GM03348 (cell line): ENCODE measurements at regions not wholly inside any gene's neighbourhood (a gene's known extent, or its start where the extent isn't known, plus 50 kb on each side); places are given as distances from the start of the nearest gene placed in this dataset.

Experiments used
- DNase-seq: peaks from one replicate; pipeline ENCODE4 v3.0.0; 2012; ENCODE audit warnings: low spot score

DNA sequence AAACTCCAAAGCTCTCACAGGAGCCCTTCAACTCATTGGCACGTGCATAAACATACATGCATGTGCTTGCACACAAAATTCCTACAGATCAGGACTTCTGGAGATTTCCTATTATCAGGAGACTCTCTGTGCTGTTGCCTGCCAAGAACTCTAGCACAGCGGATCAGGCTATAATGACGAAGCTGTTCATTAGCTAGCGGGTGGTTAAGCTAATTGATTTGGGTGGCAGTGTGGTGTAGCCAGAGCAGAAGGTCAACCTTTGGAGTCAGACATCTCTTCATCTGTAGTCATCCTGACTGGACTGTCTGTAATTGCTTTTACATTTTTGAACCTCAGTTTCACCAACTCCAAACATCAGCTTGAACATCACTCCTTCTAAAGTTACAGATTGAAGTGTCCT, 69.0 kb downstream of the KIF2B start:
- no peak for DNase-seq

DNA sequence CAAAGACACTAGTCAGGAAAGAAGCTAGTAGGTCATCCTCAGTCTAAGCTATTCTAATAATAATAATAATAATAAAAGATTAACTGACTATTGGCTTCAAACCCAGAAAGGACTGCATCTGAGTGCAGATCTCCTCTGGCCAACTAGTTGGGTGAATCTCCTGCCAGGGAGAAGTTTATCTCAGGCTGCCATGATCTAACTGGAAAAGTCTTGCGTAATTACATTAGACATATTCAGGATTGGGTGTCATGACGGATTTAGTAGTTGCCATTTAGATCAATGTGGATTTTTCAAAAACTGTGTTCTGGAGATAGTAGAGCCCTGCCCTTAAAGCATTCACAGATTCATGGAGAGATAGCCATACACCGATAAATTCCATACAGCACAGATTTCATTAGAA, 69.5 kb downstream of the KIF2B start:
- no peak for DNase-seq

DNA sequence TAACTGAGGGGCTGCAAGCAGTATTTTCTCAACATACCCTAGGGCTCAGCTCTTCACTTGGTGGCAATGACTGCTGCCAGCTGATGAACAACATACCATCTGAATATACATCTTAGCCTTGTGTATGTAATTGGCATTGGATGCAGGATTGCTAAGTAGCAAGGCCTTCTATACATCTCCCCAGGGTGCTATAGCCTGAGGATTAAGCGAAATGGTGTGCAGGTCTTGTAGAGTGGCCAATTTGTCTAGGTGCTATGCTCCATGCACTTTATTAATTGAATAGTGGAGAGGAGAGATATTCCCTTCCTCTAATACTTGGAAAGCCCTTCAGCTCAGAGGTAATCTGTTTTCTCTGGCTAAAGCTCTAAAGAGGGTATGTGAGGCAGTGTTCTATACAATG, 71.9 kb downstream of the KIF2B start:
- no peak for DNase-seq

DNA sequence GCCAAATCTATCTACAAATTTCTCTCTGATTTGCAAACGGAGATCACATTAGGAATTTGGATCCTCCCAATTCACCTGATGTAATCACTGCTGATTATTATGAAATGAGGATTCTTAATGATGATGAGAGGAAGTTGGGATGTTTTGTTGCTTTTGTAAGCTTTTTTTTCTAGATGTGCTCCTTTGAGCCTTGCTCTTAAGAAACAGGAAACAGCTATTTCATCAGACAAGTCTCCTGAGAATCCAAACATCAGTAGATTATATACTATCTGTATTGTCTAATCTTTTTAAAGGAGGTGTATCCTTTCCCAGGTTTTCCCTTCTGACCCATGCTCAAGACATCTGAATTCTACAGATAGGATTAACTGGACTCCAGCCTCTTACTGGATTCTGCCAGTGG, 73.3 kb downstream of the KIF2B start:
- DNase-seq, result no peak

DNA sequence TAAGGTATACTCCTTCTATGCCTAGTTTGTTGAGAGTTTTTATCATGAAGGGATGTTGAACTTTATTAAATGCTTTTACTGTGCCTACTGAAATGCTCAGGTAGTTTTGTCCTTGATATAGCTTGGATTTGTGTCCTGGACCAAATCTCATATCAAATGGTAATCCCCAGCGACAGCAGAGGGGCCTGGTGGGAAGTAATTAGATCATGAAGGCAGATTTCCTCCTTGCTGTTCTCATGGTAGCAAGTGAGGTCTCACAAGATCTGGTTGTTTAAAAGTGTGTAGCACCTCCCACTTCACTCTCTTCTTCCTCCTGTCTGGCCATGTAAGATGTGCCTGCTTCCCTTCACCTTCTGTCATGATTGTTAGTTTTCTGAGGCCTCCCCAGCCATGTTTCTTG, 78.2 kb downstream of the KIF2B start:
- no peak for DNase-seq

DNA sequence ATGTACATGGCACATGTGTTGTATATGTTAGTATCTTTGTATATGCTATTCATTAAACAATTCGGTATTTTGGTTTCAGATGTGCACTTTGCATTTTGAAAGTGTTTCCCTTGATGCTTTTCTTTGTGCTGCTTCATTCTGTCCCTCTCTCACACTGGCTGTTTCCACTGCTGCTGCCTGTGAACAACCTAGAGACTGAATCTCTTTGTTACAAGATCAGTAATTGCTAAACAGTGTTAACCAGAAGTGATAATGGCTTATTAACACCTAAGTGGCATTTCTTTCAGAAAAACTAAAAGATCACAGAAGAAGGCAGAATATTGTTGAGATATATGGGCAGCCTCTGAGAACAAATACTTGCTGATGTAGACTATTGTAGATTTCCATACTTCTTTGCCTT, 84.7 kb downstream of the KIF2B start:
- no peak for DNase-seq

DNA sequence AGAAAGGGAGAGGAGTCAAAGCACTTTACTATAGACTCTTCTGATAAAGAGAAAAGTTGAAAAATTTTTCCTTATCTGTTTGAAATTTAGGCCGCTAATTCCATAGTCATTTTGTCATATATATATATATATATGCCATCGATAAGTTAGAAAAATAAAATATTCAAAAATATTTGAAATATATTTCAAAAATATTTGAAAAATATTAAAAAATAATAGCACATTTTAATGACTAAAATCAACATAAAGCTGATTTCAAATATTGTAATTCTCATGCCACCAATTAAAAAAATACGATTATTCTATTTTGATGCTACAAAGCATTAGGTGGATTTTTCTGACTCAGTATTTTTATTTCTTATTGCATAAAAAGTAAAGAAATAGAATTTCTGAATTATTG, 87.1 kb downstream of the KIF2B start:
- DNase-seq, result no peak

DNA sequence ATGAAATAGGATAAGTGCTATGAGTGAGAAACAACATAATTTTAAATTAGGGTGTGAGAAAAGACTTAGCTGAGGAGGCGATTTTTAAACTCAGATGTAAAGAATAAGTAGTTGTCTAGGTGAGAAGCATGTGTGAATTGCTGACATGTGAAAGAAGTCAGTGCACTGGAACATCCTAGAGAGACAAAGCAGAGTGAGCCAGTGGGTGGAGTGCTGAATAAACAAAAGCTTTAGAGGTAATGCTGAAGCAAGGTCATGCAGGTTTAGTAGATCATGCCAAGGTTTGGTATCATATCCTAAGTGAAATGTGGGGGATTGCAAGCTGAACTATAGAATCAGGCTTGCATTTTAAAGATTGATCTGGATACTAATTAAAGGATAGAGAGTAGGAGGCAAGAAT, 89.4 kb downstream of the KIF2B start:
- DNase-seq, result no peak

DNA sequence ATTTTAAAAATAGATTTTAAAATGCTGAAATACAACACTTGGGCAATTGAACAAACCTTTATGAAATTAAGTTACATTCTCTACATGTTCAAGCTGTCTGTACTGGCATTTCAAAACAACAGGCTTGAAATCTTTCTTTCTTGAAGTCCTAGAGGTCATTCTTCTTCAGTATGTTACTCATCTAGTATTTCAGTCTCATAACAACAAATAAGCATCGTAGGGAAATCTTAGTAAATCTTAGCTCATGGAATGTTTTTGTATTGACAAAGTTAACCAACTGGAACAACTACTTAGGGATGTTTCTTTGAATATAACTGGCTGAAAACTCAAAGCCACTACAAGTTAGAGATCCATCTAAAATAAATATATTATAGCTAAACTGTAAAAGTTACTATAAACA, 96.6 kb downstream of the KIF2B start:
- DNase-seq, result no peak

DNA sequence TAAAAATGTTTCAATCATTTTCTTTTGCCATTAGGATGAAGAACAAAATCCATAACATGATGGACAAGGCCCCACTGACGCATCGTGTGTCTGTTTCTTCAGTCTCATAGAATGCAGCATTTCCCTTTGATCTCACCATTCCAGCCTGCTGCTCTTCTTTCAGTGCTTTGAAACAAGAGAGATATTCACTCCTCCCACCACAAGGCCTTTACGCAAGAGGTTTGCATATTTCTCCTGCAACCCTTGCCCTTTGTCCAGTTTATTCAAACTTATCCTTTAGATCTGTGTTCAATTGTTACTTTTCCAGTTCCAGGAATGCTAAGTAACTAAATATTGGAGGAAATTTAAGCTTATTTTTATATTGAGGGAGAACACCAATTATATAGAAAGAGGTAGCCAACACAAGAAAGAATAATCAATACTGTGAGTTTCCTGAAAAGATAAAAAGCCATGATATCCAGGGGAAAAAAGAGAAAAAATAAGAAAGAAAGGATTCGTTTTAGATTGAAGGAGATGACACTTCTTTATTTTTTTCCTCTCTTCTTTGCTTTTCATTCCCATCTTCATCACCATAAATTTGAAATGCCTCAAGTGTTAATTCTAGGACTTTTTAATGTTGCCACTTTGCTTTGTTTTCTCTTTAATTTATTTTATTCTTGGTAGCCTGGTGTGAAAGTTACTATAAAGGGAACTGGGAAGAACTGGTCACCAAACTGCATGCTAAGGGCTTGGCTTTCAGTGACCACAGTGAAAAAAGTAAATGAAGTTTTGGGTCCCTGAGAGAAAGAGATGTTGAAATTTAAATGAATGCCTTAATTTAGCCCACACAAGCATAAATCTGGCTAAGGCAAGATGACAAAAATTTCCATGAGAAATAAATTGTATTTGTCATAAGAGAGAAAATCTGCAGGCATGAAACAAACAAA, 102.1 kb downstream of the KIF2B start:
- DNase-seq, result no peak

DNA sequence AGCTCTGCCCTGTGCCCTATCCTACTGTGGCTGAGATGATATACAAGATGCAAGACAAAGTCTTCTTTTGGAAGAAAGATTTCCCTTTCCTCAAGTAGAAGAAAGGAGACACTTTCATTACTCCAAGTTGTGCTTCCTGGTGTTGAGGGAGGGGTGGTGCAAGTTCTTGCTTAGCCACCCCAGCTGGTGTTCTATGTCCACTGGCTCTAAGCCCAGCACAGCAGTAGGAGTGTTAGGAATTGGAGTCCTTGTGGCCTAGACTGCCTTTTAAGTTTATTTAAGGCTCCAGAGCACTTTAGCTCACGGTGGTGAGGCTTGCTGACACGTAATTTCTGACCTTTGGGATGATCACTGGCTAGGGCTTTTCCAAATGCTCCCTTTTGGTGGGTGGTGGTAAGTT, 109.7 kb downstream of the KIF2B start:
- DNase-seq, result no peak

DNA sequence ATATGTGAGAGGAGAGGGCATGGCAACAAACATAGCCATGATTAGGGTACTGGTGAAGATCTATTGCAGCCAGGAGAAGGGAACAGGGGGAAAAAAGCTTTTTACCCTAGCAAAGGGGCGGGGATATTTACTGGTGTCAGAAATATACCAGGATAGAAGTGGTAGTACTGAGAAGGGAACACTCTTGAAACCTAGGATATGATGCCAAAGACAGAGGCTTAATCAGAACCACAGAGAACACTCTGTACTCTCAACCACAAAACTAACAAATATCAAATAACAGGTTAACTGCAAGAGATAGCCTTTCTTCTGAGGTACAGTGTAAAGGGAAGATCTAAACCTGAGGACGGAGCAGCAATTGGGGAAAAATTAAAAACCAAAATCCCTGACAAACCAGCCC, 112.2 kb downstream of the KIF2B start:
- no peak for DNase-seq

DNA sequence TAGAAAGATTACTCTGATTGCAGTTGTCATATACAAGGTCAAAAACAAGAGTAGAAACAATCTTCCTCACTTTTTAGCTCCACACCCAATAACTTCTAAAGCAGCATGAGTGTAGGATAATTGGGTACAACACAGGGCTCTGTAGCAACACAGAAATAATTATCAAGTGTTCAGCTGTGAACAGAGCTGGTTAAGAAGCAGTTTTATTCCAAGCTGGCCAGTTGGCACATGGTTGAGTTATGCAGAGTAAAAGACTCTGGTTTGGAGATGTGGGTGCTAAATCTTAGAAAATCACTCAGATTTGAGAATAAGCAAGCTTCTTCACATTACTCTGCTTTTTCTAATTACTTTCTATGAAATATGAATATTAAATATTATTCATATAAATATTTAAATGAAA, 118.5 kb downstream of the KIF2B start:
- no peak for DNase-seq

DNA sequence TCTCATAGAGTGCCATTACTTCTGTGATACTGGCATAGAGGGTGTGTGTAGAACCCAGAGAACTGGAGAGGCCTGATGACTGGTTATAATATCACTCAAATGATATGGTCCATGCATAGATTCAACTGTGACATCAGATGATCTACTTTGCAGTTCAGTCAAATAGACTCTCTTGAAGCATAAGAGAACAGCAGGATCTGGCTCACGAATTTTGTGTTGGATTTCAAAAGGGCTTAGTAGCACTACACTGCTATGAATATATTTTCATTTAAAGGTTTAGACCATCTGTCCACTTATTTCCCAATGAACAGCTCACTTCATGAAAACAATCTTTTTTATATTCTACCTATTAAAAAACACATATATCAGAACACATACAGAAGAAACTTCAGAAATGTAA, 119.7 kb downstream of the KIF2B start:
- DNase-seq, result no peak

DNA sequence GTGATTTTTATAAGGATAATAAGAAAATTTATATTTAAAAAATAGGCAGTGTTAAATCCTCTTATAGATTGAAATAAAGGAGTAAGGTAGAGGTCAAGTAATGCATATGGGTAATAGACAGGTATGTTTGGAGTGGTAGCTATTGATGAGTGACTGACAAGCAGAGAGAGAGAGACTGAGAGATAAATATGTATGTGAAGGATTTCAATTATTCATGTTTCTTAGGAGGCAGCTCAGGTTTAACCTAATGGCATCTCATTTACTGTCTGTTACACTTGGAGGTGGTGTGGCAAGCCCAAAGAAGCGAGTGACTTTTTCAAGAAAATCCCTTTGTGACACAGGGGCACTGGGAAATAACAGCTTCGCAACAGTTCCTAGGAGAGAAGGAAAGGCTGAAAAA, 120.2 kb downstream of the KIF2B start:
- DNase-seq, result no peak

DNA sequence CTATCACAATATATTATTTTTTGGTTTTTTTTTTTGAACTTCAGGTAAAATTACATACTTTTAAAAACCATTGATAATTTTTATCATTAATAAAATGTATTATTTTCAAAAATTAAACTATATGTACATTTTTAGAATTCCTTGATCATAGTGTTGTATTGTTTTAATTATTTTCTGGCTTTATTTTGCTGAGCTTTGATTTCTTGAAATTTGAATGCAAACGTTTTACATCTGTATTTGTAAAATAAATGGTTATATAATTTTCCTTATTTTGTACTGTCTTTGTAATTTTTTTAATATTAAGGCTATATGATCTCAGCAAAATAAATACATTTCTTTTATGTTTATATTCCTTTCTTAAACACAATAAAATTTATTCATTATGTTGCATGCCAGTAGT, 125.6 kb downstream of the KIF2B start:
- DNase-seq, result no peak

DNA sequence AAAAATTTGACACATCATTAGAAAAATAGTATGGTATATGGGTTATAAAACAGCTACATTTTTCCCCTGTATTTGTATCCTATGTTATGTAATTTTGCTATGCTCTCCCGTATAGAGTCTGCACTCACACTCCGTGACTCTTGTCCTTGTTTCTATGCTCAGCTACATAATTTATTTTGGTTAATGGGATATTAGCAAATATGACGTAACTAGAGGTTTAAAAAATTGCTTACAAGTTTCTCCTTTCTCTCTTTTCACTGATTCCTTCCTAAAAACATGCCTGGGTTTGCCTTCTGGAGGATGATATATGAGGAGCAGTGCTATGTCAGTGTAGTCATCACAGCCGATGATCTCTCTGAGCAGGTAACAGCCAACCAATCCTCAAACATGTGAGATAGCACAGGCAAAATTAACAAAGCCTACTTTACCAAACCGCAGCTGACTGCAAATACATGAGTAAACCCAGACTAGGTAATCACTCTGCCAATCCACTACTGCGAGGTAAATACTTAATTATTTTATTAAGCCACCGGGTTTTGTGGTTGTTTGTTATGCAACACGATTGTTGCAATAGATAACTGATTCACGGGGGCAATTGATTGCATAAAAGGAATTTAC, 126.9 kb downstream of the KIF2B start:
- DNase-seq, result no peak

DNA sequence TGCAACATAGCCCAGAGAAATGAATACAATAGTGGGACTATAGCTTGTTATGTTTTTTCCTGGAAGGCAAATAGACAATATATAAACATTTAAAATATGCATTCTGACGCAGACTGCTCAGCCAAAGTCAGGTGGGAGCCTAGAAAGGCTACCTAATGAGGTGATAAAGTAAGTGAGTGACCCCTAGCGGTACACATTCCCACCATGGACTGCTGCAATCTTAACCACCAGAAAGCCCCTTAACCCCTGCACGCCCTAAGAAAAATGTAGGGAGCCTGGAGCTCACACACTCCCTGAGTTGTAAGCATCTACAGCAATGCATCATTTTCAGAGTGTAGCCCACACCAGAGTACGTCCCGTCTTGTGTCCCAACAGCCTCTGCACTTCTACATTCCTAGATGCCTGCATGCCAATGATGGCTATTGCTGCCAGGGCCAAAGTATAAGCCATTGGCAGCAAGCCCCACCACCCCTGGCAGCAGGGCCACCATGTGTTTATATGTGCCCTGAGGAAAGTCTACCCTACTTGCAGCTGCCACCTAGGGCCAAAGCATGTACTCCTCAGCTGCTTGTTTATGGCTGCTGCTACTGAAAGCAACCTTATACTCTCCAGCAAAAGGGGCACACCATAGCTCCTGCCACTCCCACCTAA, 127.6 kb downstream of the KIF2B start:
- DNase-seq, result no peak

DNA sequence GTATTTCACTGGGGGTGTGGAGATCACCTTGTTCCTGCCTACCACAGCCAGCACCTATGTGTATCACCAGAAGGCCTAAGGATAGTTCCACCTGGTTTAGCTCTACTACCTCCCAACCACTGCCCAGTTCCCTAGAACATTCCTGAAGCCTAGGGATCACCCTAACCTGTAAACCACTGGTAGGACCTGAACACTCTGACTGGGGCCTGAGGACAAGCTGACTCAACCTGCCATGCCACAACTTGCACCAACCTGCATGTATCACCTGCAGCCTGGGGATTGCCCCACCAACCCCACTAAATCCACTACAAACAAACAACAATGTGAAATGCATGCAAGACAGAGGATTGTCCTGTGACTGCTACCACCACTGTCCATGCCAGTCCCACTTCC, 128.1 kb downstream of the KIF2B start:
- no peak for DNase-seq

DNA sequence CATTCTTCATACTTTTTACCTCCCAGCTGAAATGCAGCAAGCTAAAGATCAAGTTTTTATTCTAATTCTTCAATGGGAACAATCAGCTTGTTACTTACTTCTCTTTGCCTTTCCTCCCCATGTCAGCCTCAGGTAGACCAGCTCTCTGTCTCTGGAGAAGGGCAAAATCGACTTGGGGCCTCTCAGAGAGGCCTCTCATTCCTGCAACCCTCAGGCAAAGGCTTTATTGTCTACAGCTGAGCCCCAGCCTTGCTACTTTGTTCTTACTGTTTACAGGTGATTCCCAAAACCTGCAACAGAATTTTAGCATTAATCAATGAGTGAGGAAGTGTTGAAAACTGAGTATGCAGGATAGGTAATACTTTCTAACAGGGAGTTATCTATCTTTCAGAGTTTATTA, 148.6 kb downstream of the KIF2B start:
- no peak for DNase-seq

DNA sequence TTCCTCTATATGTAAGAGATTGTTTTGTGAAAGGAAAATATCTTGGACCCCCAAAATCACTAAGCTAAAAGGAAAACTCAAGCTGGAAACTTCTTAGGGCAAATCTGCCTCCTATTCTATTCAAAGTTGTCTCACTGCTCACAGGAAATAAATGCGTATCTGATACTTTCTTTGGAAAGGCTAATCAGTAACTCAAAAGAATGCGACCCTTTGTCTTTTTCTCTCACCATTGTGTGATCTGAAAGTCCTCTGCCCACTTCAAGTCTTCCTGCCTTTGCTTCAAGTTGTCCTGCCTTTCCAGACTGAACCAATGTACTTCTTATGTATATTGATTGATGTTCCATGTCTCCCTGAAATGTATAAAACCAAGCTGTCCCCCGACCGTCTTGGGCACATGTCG, 157.3 kb downstream of the KIF2B start:
- no peak for DNase-seq

DNA sequence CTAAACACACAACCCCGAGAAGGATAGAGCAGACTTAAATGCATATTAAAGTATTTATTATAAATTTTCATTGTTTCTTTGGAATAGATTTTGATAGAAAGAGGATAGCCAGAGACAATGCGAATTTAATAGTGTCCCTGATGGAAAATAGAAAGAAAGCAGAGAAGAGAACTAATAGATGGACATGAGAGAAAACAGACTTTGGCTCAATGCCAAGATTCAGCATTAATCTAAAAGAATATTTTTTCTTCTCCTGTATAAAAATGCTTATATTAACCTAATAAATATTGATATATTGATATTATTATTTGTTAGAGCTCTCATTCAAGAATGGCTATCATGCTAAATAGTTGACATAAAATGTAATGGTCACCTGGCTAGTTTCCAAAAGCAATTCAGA, 173.4 kb downstream of the KIF2B start:
- no peak for DNase-seq

DNA sequence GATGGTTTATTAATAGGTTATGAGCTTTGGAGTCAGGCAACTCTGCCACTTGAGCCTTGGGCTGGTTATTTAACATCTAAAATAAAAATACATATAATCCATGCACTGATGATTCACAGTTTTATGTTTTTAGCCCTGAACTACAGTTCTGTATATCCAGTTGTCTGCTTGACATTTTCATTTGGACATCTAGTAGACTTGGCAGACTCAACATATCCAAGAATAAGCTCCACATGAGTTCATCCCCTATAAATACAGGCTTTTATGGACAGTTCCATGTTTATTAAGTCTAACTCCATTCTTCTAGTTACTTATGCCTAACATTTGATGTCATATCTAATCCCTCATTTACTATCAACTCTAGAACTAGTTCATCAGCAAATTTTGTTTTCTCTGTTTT, 174.2 kb downstream of the KIF2B start:
- DNase-seq, result no peak
